Adrenal gland (tissue), 5 donors: ENCODE measurements at regions not wholly inside any gene's neighbourhood (a gene's known extent, or its start where the extent isn't known, plus 50 kb on each side); places are given as distances from the start of the nearest gene placed in this dataset.

Source experiments
- POLR2A ChIP-seq, 2 donors: fragments of 450-650 bp; IDR thresholded peaks; one replicate each; pipeline ENCODE4 v1.6.1; 2017; ENCODE audit warnings: antibody characterized with exemption in 2 of 2, mild to moderate bottlenecking in 2 of 2, moderate library complexity in 1 of 2
- TF ChIP-seq, protein P1 (sequence below), 6 experiments: fragments of 450-650 bp in 4 of 6; fragments of 200-600 bp in 2 of 6; sonication (generic) in 1 of 6; IDR thresholded peaks; 1 replicate in 5 of 6; 2 replicates in 1 of 6; pipeline versions ENCODE4 v1.5.1 to v1.8.0; 2016 to 2021; ENCODE audit warnings: antibody characterized with exemption in 6 of 6, mild to moderate bottlenecking in 2 of 6, moderate library complexity in 1 of 6
- donor health status: DM: no; HTN: no; CAD: no.

DNA sequence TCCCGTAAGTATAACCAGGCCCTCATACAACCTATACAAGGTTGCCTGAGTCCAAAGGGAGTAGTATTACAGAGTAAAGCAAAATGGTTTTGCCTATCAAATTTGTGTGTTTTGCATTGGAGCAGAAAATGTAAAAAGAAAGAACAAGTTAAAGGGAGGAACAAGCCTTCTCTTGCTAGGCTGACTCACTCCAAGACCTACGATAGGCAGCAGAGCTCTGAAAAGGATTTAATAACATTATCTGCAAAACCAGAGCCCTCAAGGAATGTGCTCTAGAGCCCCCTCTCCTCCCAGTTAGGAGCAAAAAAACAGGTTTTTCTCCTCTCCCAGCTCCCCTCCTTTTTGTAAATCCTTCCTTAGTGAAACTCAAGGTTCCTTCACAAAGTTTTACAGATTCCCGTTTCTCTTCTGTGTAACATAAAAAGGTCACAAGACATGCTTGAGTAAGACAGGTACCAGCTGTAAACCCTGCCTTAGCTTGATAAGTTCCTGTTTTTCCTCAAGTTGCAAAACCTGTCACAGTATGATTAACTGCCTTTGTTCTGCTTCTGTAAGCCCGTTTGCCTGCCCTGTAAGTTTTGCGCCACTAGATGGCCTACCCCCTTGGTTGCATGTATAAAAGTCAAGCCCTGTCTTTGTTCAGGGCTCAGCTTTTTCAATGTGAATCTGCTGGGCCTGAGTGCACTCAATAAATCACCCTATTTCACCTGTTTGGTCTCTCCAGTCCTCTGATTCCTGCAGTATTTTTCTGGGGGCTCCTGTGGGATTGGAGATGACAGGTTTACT lies 498.2 kb downstream of the KCNA4 start:
- TF ChIP-seq, protein P1, sequence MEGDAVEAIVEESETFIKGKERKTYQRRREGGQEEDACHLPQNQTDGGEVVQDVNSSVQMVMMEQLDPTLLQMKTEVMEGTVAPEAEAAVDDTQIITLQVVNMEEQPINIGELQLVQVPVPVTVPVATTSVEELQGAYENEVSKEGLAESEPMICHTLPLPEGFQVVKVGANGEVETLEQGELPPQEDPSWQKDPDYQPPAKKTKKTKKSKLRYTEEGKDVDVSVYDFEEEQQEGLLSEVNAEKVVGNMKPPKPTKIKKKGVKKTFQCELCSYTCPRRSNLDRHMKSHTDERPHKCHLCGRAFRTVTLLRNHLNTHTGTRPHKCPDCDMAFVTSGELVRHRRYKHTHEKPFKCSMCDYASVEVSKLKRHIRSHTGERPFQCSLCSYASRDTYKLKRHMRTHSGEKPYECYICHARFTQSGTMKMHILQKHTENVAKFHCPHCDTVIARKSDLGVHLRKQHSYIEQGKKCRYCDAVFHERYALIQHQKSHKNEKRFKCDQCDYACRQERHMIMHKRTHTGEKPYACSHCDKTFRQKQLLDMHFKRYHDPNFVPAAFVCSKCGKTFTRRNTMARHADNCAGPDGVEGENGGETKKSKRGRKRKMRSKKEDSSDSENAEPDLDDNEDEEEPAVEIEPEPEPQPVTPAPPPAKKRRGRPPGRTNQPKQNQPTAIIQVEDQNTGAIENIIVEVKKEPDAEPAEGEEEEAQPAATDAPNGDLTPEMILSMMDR (IDR thresholded peaks at IDR 0.05), result no peak
- no peak for TF ChIP-seq POLR2A (IDR thresholded peaks at IDR 0.05)
